HG02798 (cell line): ENCODE measurements at regions not wholly inside any gene's neighbourhood (a gene's known extent, or its start where the extent isn't known, plus 50 kb on each side); places are given as distances from the start of the nearest gene placed in this dataset.

ENCODE experiments used
- ATAC-seq: cut with Tn5 transposase; IDR thresholded peaks from one replicate; pipeline ENCODE4 v1.9.1; 2021; ENCODE audit warnings: mild to moderate bottlenecking; ENCODE audit not compliant: unreplicated experiment, poor library complexity

GRCh38 chr10:44183667-44184632 is 200.9 kb downstream of the CXCL12 start:
- ATAC-seq: no peak

GRCh38 chr10:44182909-44183308 is 202.0 kb downstream of the CXCL12 start:
- no peak for ATAC-seq

- ATAC-seq: no peak
These were observed 204.4 kb downstream of the CXCL12 start for GRCh38 chr10:44180321-44181168.

GRCh38 chr10:44178856-44179255 is 206.0 kb downstream of the CXCL12 start:
- ATAC-seq: no peak

- no peak for ATAC-seq
These were observed 206.6 kb downstream of the CXCL12 start for GRCh38 chr10:44178281-44178680.

GRCh38 chr10:44177610-44178009 is 207.3 kb downstream of the CXCL12 start:
- ATAC-seq: no peak

- ATAC-seq: no peak
These were observed 208.6 kb downstream of the CXCL12 start for GRCh38 chr10:44176311-44176710.

GRCh38 chr10:44173608-44173894 is 211.3 kb downstream of the CXCL12 start:
- no peak for ATAC-seq

GRCh38 chr10:44172883-44173607 is 211.9 kb downstream of the CXCL12 start:
- ATAC-seq: no peak

- no peak for ATAC-seq
These were observed 213.1 kb downstream of the CXCL12 start for GRCh38 chr10:44171765-44172164.

- ATAC-seq: no peak
These were observed 216.4 kb downstream of the CXCL12 start for GRCh38 chr10:44168478-44168877.

- no peak for ATAC-seq
These were observed 217.1 kb downstream of the CXCL12 start for GRCh38 chr10:44167752-44168151.

- ATAC-seq: no peak
These were observed 218.5 kb downstream of the CXCL12 start for GRCh38 chr10:44166441-44166840.

GRCh38 chr10:44164251-44164956 is 220.5 kb downstream of the CXCL12 start:
- ATAC-seq: no peak

GRCh38 chr10:44161184-44161583 is 223.7 kb downstream of the CXCL12 start:
- no peak for ATAC-seq

- no peak for ATAC-seq
These were observed 227.3 kb downstream of the CXCL12 start for GRCh38 chr10:44157574-44157973.

- no peak for ATAC-seq
These were observed 229.9 kb downstream of the CXCL12 start for GRCh38 chr10:44154956-44155355.

- ATAC-seq: no peak
These were observed 230.8 kb downstream of the CXCL12 start for GRCh38 chr10:44153918-44154670.

GRCh38 chr10:44143556-44143955 is 241.3 kb downstream of the CXCL12 start:
- ATAC-seq: no peak
